ENCODE measurements at regions not wholly inside any gene's neighbourhood (a gene's known extent, or its start where the extent isn't known, plus 50 kb on each side); places are given as distances from the start of the nearest gene placed in this dataset.

GRCh38 chr6:94548201-94548600 is 1029.1 kb upstream of the MANEA start:
- TF ChIP-seq, protein P1, sequence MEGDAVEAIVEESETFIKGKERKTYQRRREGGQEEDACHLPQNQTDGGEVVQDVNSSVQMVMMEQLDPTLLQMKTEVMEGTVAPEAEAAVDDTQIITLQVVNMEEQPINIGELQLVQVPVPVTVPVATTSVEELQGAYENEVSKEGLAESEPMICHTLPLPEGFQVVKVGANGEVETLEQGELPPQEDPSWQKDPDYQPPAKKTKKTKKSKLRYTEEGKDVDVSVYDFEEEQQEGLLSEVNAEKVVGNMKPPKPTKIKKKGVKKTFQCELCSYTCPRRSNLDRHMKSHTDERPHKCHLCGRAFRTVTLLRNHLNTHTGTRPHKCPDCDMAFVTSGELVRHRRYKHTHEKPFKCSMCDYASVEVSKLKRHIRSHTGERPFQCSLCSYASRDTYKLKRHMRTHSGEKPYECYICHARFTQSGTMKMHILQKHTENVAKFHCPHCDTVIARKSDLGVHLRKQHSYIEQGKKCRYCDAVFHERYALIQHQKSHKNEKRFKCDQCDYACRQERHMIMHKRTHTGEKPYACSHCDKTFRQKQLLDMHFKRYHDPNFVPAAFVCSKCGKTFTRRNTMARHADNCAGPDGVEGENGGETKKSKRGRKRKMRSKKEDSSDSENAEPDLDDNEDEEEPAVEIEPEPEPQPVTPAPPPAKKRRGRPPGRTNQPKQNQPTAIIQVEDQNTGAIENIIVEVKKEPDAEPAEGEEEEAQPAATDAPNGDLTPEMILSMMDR (IDR thresholded peaks at IDR 0.05): no peak
- TF ChIP-seq POLR2AphosphoS5 (IDR thresholded peaks at IDR 0.05): no peak
- no peak for TF ChIP-seq POLR2A (IDR thresholded peaks at IDR 0.05)
